HG03342 (cell line): ENCODE measurements at regions not wholly inside any gene's neighbourhood (a gene's known extent, or its start where the extent isn't known, plus 50 kb on each side); places are given as distances from the start of the nearest gene placed in this dataset.

Experiments
- ATAC-seq: cut with Tn5 transposase; IDR thresholded peaks from one replicate; pipeline ENCODE4 v1.9.1; 2021; ENCODE audit warnings: mild to moderate bottlenecking, moderate library complexity; ENCODE audit not compliant: unreplicated experiment

- ATAC-seq = no peak
Measured at GRCh38 chr3:115324056-115324455, 177.0 kb upstream of the ZBTB20 start.

- ATAC-seq = peak; percentile 46
Measured at GRCh38 chr3:115325539-115325938, 178.5 kb upstream of the ZBTB20 start.

- no peak for ATAC-seq
Measured at GRCh38 chr3:115330430-115330829, 183.3 kb upstream of the ZBTB20 start.

- no peak for ATAC-seq
Measured at GRCh38 chr3:115332998-115333397, 185.9 kb upstream of the ZBTB20 start.

- no peak for ATAC-seq
Measured at GRCh38 chr3:115336836-115337235, 189.7 kb upstream of the ZBTB20 start.

GRCh38 chr3:115340586-115340985 is 193.5 kb upstream of the ZBTB20 start:
- no peak for ATAC-seq

- ATAC-seq = no peak
Measured at GRCh38 chr3:115341208-115341607, 194.1 kb upstream of the ZBTB20 start.

GRCh38 chr3:115347737-115348136 is 200.6 kb upstream of the ZBTB20 start:
- no peak for ATAC-seq

GRCh38 chr3:115348412-115348811 is 201.3 kb upstream of the ZBTB20 start:
- no peak for ATAC-seq

GRCh38 chr3:115348951-115349745 is 202.1 kb upstream of the ZBTB20 start:
- ATAC-seq = no peak

GRCh38 chr3:115350606-115351005 is 203.5 kb upstream of the ZBTB20 start:
- no peak for ATAC-seq

- ATAC-seq = no peak
Measured at GRCh38 chr3:115351193-115351592, 204.1 kb upstream of the ZBTB20 start.

GRCh38 chr3:115354010-115354409 is 206.9 kb upstream of the ZBTB20 start:
- no peak for ATAC-seq

GRCh38 chr3:115357456-115357855 is 210.4 kb upstream of the ZBTB20 start:
- ATAC-seq = no peak

GRCh38 chr3:115359536-115359935 is 212.4 kb upstream of the ZBTB20 start:
- peak; percentile 99 for ATAC-seq

- ATAC-seq = no peak
Measured at GRCh38 chr3:115361806-115362205, 214.7 kb upstream of the ZBTB20 start.

GRCh38 chr3:115363071-115363470 is 216.0 kb upstream of the ZBTB20 start:
- ATAC-seq = no peak

GRCh38 chr3:115369021-115369420 is 221.9 kb upstream of the ZBTB20 start:
- no peak for ATAC-seq

- ATAC-seq = no peak
Measured at GRCh38 chr3:115375362-115375761, 228.3 kb upstream of the ZBTB20 start.

GRCh38 chr3:115380883-115381572 is 233.9 kb upstream of the ZBTB20 start:
- no peak for ATAC-seq

GRCh38 chr3:115381573-115381912 is 234.5 kb upstream of the ZBTB20 start:
- ATAC-seq = no peak

GRCh38 chr3:115381931-115382330 is 234.8 kb upstream of the ZBTB20 start:
- no peak for ATAC-seq
